Activated naive CD8-positive, alpha-beta T cell treated with anti-CD3 and anti-CD28 coated beads for 36 hours (primary cell): ENCODE measurements at regions not wholly inside any gene's neighbourhood (a gene's known extent, or its start where the extent isn't known, plus 50 kb on each side); places are given as distances from the start of the nearest gene placed in this dataset.
"Not testable (repeated sequence)": the region's sequence is repeated elsewhere in the genome, so short reads cannot be mapped to it uniquely, and the experiment has no call there.

Experiments used
- DNase-seq: peaks from one replicate; pipeline ENCODE4 v3.0.0; 2021
- H3K27ac Mint-ChIP-seq: one replicate; pipeline ENCODE4 v1.8.0; 2022; ENCODE audit warnings: mild to moderate bottlenecking, moderate library complexity, mixed read lengths
- H3K27me3 Mint-ChIP-seq: one replicate; pipeline ENCODE4 v1.8.0; 2022; ENCODE audit warnings: mild to moderate bottlenecking, mixed read lengths
- H3K36me3 Mint-ChIP-seq: one replicate; pipeline ENCODE4 v1.8.0; 2021; ENCODE audit warnings: mild to moderate bottlenecking, mixed read lengths
- H3K4me1 Mint-ChIP-seq: one replicate; pipeline ENCODE4 v1.8.0; 2021; ENCODE audit warnings: mixed read lengths
- H3K4me3 Mint-ChIP-seq: one replicate; pipeline ENCODE4 v1.8.0; 2022; ENCODE audit warnings: mild to moderate bottlenecking, moderate library complexity, mixed read lengths
- H3K9me3 Mint-ChIP-seq: one replicate; pipeline ENCODE4 v1.8.0; 2022; ENCODE audit warnings: mixed read lengths

GRCh38 chr10:62475551-62475950 is 101.4 kb downstream of the ZNF365 start:
- Mint-ChIP-seq H3K4me1 (no peaks in the 10 kb centered on the region), H3K4me3 (no peak overlapping the region), H3K9me3 (no peaks in the 10 kb centered on the region), H3K27ac (no peak overlapping the region), H3K27me3 (peaks cover 9% of the 10 kb centered on the region), H3K36me3 (no peaks in the 10 kb centered on the region)
- DNase-seq: no peak

GRCh38 chr10:62479523-62479922 is 105.4 kb downstream of the ZNF365 start:
- peaks cover 3% of the 10 kb centered on the region for H3K9me3 Mint-ChIP-seq
- H3K27ac Mint-ChIP-seq: no peak overlapping the region
- H3K4me3 Mint-ChIP-seq: no peak overlapping the region
- no peak for DNase-seq
- peaks cover 4% of the 10 kb centered on the region for H3K4me1 Mint-ChIP-seq
- peaks cover 9% of the 10 kb centered on the region for H3K27me3 Mint-ChIP-seq
- no peaks in the 10 kb centered on the region for H3K36me3 Mint-ChIP-seq

- no peaks in the 10 kb centered on the region for H3K36me3 Mint-ChIP-seq
- H3K27ac Mint-ChIP-seq: no peak overlapping the region
- peaks cover 4% of the 10 kb centered on the region for H3K4me1 Mint-ChIP-seq
- H3K9me3 Mint-ChIP-seq: peaks cover 3% of the 10 kb centered on the region
- H3K27me3 Mint-ChIP-seq: peaks cover 6% of the 10 kb centered on the region
- no peak for DNase-seq
- no peak overlapping the region for H3K4me3 Mint-ChIP-seq
Measured at GRCh38 chr10:62480196-62480595, 106.0 kb downstream of the ZNF365 start.

GRCh38 chr10:62482581-62482980 is 108.4 kb downstream of the ZNF365 start:
- H3K27me3 Mint-ChIP-seq: no peaks in the 10 kb centered on the region

GRCh38 chr10:62491597-62491996 is 117.4 kb downstream of the ZNF365 start:
- Mint-ChIP-seq H3K27ac (no peak overlapping the region), H3K36me3 (no peaks in the 10 kb centered on the region), H3K4me1 (peaks cover 5% of the 10 kb centered on the region), H3K27me3 (no peaks in the 10 kb centered on the region), H3K4me3 (no peak overlapping the region), H3K9me3 (no peaks in the 10 kb centered on the region)
- no peak for DNase-seq

More at GRCh38 chr10:62482581-62482980, 108.4 kb downstream of the ZNF365 start:
- H3K27ac Mint-ChIP-seq: no peak overlapping the region
- no peak for DNase-seq
- peaks cover 4% of the 10 kb centered on the region for H3K4me1 Mint-ChIP-seq
- no peak overlapping the region for H3K4me3 Mint-ChIP-seq
- peaks cover 3% of the 10 kb centered on the region for H3K9me3 Mint-ChIP-seq
- no peaks in the 10 kb centered on the region for H3K36me3 Mint-ChIP-seq

- H3K9me3 Mint-ChIP-seq: no peaks in the 10 kb centered on the region
- no peak overlapping the region for H3K27ac Mint-ChIP-seq
- peaks cover 5% of the 10 kb centered on the region for H3K4me1 Mint-ChIP-seq
- H3K36me3 Mint-ChIP-seq: no peaks in the 10 kb centered on the region
- DNase-seq: no peak
- H3K27me3 Mint-ChIP-seq: no peaks in the 10 kb centered on the region
- no peak overlapping the region for H3K4me3 Mint-ChIP-seq
Measured at GRCh38 chr10:62492012-62492869, 118.1 kb downstream of the ZNF365 start.

GRCh38 chr10:62492870-62493180 is 118.7 kb downstream of the ZNF365 start:
- no peak overlapping the region for H3K4me3 Mint-ChIP-seq
- no peaks in the 10 kb centered on the region for H3K36me3 Mint-ChIP-seq
- H3K4me1 Mint-ChIP-seq: peaks cover 5% of the 10 kb centered on the region
- no peak for DNase-seq
- no peak overlapping the region for H3K27ac Mint-ChIP-seq
- H3K9me3 Mint-ChIP-seq: no peaks in the 10 kb centered on the region
- H3K27me3 Mint-ChIP-seq: no peaks in the 10 kb centered on the region

GRCh38 chr10:62496925-62497324 is 122.8 kb downstream of the ZNF365 start:
- H3K4me3 Mint-ChIP-seq: no peak overlapping the region
- H3K27ac Mint-ChIP-seq: no peak overlapping the region
- H3K4me1 Mint-ChIP-seq: peaks cover 5% of the 10 kb centered on the region
- no peaks in the 10 kb centered on the region for H3K27me3 Mint-ChIP-seq
- DNase-seq: no peak
- H3K36me3 Mint-ChIP-seq: no peaks in the 10 kb centered on the region
- H3K9me3 Mint-ChIP-seq: no peaks in the 10 kb centered on the region

GRCh38 chr10:62498271-62498670 is 124.1 kb downstream of the ZNF365 start:
- no peak for DNase-seq
- Mint-ChIP-seq H3K9me3 (no peaks in the 10 kb centered on the region), H3K27ac (no peak overlapping the region), H3K27me3 (no peaks in the 10 kb centered on the region), H3K4me1 (no peaks in the 10 kb centered on the region), H3K4me3 (no peak overlapping the region), H3K36me3 (no peaks in the 10 kb centered on the region)

GRCh38 chr10:62500116-62500515 is 125.9 kb downstream of the ZNF365 start:
- not testable (repeated sequence) for H3K27ac Mint-ChIP-seq, H3K27me3 Mint-ChIP-seq, DNase-seq

GRCh38 chr10:62501547-62501946 is 127.4 kb downstream of the ZNF365 start:
- no peak for DNase-seq
- H3K4me1 Mint-ChIP-seq: no peaks in the 10 kb centered on the region
- H3K36me3 Mint-ChIP-seq: no peaks in the 10 kb centered on the region
- H3K27ac Mint-ChIP-seq: no peak overlapping the region
- no peaks in the 10 kb centered on the region for H3K9me3 Mint-ChIP-seq
- H3K4me3 Mint-ChIP-seq: no peak overlapping the region
- no peaks in the 10 kb centered on the region for H3K27me3 Mint-ChIP-seq

More at GRCh38 chr10:62500116-62500515, 125.9 kb downstream of the ZNF365 start:
- H3K4me3 Mint-ChIP-seq, H3K4me1 Mint-ChIP-seq, H3K36me3 Mint-ChIP-seq, H3K9me3 Mint-ChIP-seq: not testable (repeated sequence)

- Mint-ChIP-seq H3K36me3 (no peaks in the 10 kb centered on the region), H3K9me3 (no peaks in the 10 kb centered on the region), H3K27ac (no peak overlapping the region), H3K27me3 (no peaks in the 10 kb centered on the region), H3K4me3 (no peak overlapping the region), H3K4me1 (no peaks in the 10 kb centered on the region)
- DNase-seq: no peak
Measured at GRCh38 chr10:62502995-62503613, 128.9 kb downstream of the ZNF365 start.

GRCh38 chr10:62503872-62504271 is 129.7 kb downstream of the ZNF365 start:
- no peak for DNase-seq
- no peaks in the 10 kb centered on the region for H3K9me3 Mint-ChIP-seq
- H3K4me1 Mint-ChIP-seq: no peaks in the 10 kb centered on the region
- H3K36me3 Mint-ChIP-seq: no peaks in the 10 kb centered on the region
- H3K27ac Mint-ChIP-seq: no peak overlapping the region
- no peaks in the 10 kb centered on the region for H3K27me3 Mint-ChIP-seq
- no peak overlapping the region for H3K4me3 Mint-ChIP-seq

- Mint-ChIP-seq H3K27me3 (no peaks in the 10 kb centered on the region), H3K4me1 (peaks cover 6% of the 10 kb centered on the region), H3K36me3 (no peaks in the 10 kb centered on the region), H3K9me3 (no peaks in the 10 kb centered on the region), H3K4me3 (no peak overlapping the region), H3K27ac (no peak overlapping the region)
- DNase-seq: no peak
Measured at GRCh38 chr10:62506371-62506770, 132.2 kb downstream of the ZNF365 start.

- H3K9me3 Mint-ChIP-seq: no peaks in the 10 kb centered on the region
- no peak overlapping the region for H3K4me3 Mint-ChIP-seq
- H3K27me3 Mint-ChIP-seq: no peaks in the 10 kb centered on the region
- H3K36me3 Mint-ChIP-seq: no peaks in the 10 kb centered on the region
- no peak for DNase-seq
- peaks cover 14% of the 10 kb centered on the region for H3K4me1 Mint-ChIP-seq
- H3K27ac Mint-ChIP-seq: no peak overlapping the region
Measured at GRCh38 chr10:62511238-62511637, 137.1 kb downstream of the ZNF365 start.

GRCh38 chr10:62511656-62512055 is 137.5 kb downstream of the ZNF365 start:
- Mint-ChIP-seq H3K36me3 (no peaks in the 10 kb centered on the region), H3K4me3 (no peak overlapping the region), H3K4me1 (peaks cover 14% of the 10 kb centered on the region), H3K9me3 (no peaks in the 10 kb centered on the region), H3K27me3 (no peaks in the 10 kb centered on the region), H3K27ac (no peak overlapping the region)
- no peak for DNase-seq
